ENCODE measurements at regions not wholly inside any gene's neighbourhood (a gene's known extent, or its start where the extent isn't known, plus 50 kb on each side); places are given as distances from the start of the nearest gene placed in this dataset.

DNA sequence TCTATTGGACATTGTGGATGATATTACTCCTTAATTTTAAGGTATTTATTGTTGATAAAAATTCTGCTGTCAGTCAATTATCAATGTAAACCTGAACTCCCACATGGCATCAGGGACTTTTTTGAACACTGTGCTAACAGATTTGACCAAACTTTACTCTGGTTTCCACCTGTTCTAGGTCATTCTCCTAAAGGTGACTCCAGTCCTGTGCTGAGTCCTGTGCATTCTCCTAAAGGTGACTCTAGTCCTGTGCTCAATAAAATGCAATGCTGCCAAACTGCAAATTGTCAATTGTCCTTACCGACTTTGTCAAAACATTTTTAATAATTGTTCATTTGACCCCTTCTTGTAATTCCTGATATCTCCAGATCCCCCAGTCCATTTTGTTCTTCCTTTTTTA lies 408.4 kb upstream of the EPHA7 start:
- Histone ChIP-seq H3K27me3 (ENCODE audit: control insufficient read depth in 1 of 2, insufficient read depth in 2 of 2, low read length in 2 of 2) (no peaks in the 10 kb centered on the region), H3K36me3 (replicated peaks in 1 of 2; ENCODE audit: control insufficient read depth in 1 of 2, insufficient read depth in 2 of 2, low read length in 2 of 2) (no peaks in the 10 kb centered on the region), H2AFZ (ENCODE audit: low read length) (no peak overlapping the region), H3K4me3 (replicated peaks in 1 of 3; ENCODE audit: insufficient read depth in 1 of 3, low read depth in 2 of 3, low read length in 3 of 3) (no peak overlapping the region), H3K4me1 (ENCODE audit: insufficient read depth, low read length) (no peaks in the 10 kb centered on the region), H4K20me1 (ENCODE audit: insufficient read depth, low read length) (no peaks in the 10 kb centered on the region), H3K9ac (ENCODE audit: insufficient read depth, low read depth, low read length) (no peak overlapping the region), H3K9me3 (ENCODE audit: low read length) (no peaks in the 10 kb centered on the region), H3K4me2 (ENCODE audit: low read depth, low read length) (no peak overlapping the region), H3K27ac (ENCODE audit: extremely low read length, insufficient read depth, low read length) (no peak overlapping the region), H3K79me2 (ENCODE audit: insufficient read depth, low read length) (no peaks in the 10 kb centered on the region)
- WGBS (ENCODE audit: low lambda C conversion rate): 0% methylated on average over 1 of the region's 1 CpG
- DNase-seq (ENCODE audit: low spot score): no peak
- no TSS peak for BruUV-seq (replicated peaks)
- POLR2A ChIA-PET: no interaction called here
- TF ChIP-seq, protein P1, sequence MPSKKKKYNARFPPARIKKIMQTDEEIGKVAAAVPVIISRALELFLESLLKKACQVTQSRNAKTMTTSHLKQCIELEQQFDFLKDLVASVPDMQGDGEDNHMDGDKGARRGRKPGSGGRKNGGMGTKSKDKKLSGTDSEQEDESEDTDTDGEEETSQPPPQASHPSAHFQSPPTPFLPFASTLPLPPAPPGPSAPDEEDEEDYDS (CRISPR knock-in tag; IDR thresholded peaks at IDR 0.05): no peak
- TF ChIP-seq ATF5 (CRISPR knock-in tag; IDR thresholded peaks at IDR 0.05; ENCODE audit: low read depth): no peak
- TF ChIP-seq TAF1 (CRISPR knock-in tag; IDR thresholded peaks at IDR 0.05): no peak
- no peak for TF ChIP-seq ZNF33A (CRISPR knock-in tag; IDR thresholded peaks at IDR 0.05; ENCODE audit: borderline replicate concordance)
- no peak for TF ChIP-seq NR2F2 (IDR thresholded peaks at IDR 0.05; ENCODE audit: borderline replicate concordance, low read depth)
- TF ChIP-seq NCOR1 (IDR thresholded peaks at IDR 0.05; ENCODE audit: borderline replicate concordance, low read length): no peak
- no peak for TF ChIP-seq ZBTB20 (CRISPR knock-in tag; IDR thresholded peaks at IDR 0.05; ENCODE audit: borderline replicate concordance, low read depth)
- TF ChIP-seq NFIB (CRISPR knock-in tag; IDR thresholded peaks at IDR 0.05; ENCODE audit: borderline replicate concordance): no peak
- TF ChIP-seq, protein P2, sequence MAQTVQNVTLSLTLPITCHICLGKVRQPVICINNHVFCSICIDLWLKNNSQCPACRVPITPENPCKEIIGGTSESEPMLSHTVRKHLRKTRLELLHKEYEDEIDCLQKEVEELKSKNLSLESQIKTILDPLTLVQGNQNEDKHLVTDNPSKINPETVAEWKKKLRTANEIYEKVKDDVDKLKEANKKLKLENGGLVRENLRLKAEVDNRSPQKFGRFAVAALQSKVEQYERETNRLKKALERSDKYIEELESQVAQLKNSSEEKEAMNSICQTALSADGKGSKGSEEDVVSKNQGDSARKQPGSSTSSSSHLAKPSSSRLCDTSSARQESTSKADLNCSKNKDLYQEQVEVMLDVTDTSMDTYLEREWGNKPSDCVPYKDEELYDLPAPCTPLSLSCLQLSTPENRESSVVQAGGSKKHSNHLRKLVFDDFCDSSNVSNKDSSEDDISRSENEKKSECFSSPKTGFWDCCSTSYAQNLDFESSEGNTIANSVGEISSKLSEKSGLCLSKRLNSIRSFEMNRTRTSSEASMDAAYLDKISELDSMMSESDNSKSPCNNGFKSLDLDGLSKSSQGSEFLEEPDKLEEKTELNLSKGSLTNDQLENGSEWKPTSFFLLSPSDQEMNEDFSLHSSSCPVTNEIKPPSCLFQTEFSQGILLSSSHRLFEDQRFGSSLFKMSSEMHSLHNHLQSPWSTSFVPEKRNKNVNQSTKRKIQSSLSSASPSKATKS (CRISPR knock-in tag; IDR thresholded peaks at IDR 0.05): no peak
- TF ChIP-seq ETV6 (CRISPR knock-in tag; conservative IDR thresholded peaks at IDR 0.05): no peak
- TF ChIP-seq, protein P3, sequence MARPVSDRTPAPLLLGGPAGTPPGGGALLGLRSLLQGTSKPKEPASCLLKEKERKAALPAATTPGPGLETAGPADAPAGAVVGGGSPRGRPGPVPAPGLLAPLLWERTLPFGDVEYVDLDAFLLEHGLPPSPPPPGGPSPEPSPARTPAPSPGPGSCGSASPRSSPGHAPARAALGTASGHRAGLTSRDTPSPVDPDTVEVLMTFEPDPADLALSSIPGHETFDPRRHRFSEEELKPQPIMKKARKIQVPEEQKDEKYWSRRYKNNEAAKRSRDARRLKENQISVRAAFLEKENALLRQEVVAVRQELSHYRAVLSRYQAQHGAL (CRISPR knock-in tag; IDR thresholded peaks at IDR 0.05; ENCODE audit: not compliant biosample characterization): no peak
- no peak for TF ChIP-seq FIP1L1 (IDR thresholded peaks at IDR 0.05; ENCODE audit: borderline replicate concordance, insufficient read depth, low read depth, low read length)
- no peak for TF ChIP-seq ARNT2 (CRISPR knock-in tag; IDR thresholded peaks at IDR 0.05; ENCODE audit: low read depth)
- TF ChIP-seq, protein P4, sequence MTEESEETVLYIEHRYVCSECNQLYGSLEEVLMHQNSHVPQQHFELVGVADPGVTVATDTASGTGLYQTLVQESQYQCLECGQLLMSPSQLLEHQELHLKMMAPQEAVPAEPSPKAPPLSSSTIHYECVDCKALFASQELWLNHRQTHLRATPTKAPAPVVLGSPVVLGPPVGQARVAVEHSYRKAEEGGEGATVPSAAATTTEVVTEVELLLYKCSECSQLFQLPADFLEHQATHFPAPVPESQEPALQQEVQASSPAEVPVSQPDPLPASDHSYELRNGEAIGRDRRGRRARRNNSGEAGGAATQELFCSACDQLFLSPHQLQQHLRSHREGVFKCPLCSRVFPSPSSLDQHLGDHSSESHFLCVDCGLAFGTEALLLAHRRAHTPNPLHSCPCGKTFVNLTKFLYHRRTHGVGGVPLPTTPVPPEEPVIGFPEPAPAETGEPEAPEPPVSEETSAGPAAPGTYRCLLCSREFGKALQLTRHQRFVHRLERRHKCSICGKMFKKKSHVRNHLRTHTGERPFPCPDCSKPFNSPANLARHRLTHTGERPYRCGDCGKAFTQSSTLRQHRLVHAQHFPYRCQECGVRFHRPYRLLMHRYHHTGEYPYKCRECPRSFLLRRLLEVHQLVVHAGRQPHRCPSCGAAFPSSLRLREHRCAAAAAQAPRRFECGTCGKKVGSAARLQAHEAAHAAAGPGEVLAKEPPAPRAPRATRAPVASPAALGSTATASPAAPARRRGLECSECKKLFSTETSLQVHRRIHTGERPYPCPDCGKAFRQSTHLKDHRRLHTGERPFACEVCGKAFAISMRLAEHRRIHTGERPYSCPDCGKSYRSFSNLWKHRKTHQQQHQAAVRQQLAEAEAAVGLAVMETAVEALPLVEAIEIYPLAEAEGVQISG (CRISPR knock-in tag; IDR thresholded peaks at IDR 0.05): no peak
- no peak for TF ChIP-seq MIXL1 (CRISPR knock-in tag; IDR thresholded peaks at IDR 0.05)
- TF ChIP-seq, protein P5, sequence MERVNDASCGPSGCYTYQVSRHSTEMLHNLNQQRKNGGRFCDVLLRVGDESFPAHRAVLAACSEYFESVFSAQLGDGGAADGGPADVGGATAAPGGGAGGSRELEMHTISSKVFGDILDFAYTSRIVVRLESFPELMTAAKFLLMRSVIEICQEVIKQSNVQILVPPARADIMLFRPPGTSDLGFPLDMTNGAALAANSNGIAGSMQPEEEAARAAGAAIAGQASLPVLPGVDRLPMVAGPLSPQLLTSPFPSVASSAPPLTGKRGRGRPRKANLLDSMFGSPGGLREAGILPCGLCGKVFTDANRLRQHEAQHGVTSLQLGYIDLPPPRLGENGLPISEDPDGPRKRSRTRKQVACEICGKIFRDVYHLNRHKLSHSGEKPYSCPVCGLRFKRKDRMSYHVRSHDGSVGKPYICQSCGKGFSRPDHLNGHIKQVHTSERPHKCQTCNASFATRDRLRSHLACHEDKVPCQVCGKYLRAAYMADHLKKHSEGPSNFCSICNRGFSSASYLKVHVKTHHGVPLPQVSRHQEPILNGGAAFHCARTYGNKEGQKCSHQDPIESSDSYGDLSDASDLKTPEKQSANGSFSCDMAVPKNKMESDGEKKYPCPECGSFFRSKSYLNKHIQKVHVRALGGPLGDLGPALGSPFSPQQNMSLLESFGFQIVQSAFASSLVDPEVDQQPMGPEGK (CRISPR knock-in tag; IDR thresholded peaks at IDR 0.05): no peak
- TF ChIP-seq NCOA1 (CRISPR knock-in tag; IDR thresholded peaks at IDR 0.05): no peak
- no peak for ATAC-seq
- intact Hi-C loops (cut with micrococcal nuclease; ENCODE audit: unreplicated experiment): no loop called here
- CTCF ChIA-PET (ENCODE audit: low intra/inter-chr PET ratio, low total read pairs): no interaction called here
- FAIRE-seq: no peak
- in situ Hi-C loops (cut with HindIII; ENCODE audit: extremely low pct_ligation_motif_present, low pct_unique_long_range_greater_than_20kb): no loop called here

All from HepG2 (cell line).